HEK293T (cell line): ENCODE measurements at regions not wholly inside any gene's neighbourhood (a gene's known extent, or its start where the extent isn't known, plus 50 kb on each side); places are given as distances from the start of the nearest gene placed in this dataset.

ENCODE experiments used
- ELF4 ChIP-seq: fragments of 450-650 bp; IDR thresholded peaks from 2 replicates; pipeline ENCODE4 v1.6.1; 2017; ENCODE audit warnings: antibody characterized with exemption
- HDGF ChIP-seq: fragments of 450-650 bp; IDR thresholded peaks from 2 replicates; pipeline ENCODE4 v1.6.1; 2017; ENCODE audit warnings: antibody characterized with exemption, borderline replicate concordance
- LEF1 ChIP-seq: fragments of 450-650 bp; IDR thresholded peaks from 2 replicates; pipeline ENCODE4 v1.6.1; 2017; ENCODE audit warnings: mild to moderate bottlenecking, borderline replicate concordance
- NFRKB ChIP-seq: fragments of 450-650 bp; IDR thresholded peaks from 2 replicates; pipeline ENCODE4 v1.6.1; 2016; ENCODE audit warnings: mild to moderate bottlenecking, moderate library complexity
- SUZ12 ChIP-seq: fragments of 450-650 bp; IDR thresholded peaks from 2 replicates; pipeline ENCODE4 v1.6.1; 2016; ENCODE audit warnings: mild to moderate bottlenecking

DNA sequence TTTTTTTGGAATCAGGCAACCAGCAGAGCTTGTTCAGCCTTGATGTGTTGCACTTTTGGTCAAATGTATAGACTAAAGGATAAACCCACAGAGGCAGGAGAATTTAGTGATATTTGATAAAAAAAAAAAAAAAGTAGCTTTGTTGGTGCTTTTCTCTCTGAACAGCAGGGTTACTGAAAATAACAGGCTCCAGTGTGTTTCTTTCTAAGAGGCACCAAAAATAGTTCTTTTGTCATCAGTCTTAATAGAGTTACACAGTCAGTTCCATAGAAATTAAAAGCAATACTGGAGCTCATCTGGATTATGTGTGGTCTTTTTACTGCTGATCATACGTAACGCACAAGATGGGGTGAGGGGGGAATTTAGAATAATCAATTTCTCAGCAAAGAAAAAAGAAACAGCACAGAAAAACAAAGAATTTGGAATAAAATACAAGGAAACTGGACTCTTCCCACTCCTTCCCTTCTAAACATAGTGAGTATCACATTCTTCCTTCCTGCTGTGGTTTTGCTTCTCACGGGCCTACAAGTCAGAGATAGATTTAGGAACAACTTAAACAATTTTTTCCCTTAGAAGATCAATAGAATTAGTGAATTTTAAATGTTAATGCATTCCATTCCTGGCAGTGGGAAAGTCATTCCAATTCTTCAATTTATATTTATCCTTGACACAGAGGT is 178.8 kb upstream of the AKR1E2 start:
- TF ChIP-seq SUZ12, result no peak
- TF ChIP-seq LEF1, result no peak
- no peak for TF ChIP-seq HDGF
- TF ChIP-seq NFRKB, result no peak
- TF ChIP-seq ELF4, result no peak
